ENCODE measurements at regions not wholly inside any gene's neighbourhood (a gene's known extent, or its start where the extent isn't known, plus 50 kb on each side); places are given as distances from the start of the nearest gene placed in this dataset.

- intact Hi-C loops (cut with DNase I) = no loop called here
- DNase-seq = no peak
- ATAC-seq = no peak
These were observed 85.2 kb upstream of the NPVF start for GRCh38 chr7:25313526-25313925.

GRCh38 chr7:25314094-25314730, 85.9 kb upstream of the NPVF start:
- DNase-seq (no peak), ATAC-seq (no peak)
- intact Hi-C loops (cut with DNase I) = no loop called here

GRCh38 chr7:25314731-25315267, 86.5 kb upstream of the NPVF start:
- intact Hi-C loops (cut with DNase I) = no loop called here
- peak in 1 of 2 donors; percentile 57 for ATAC-seq
- DNase-seq = no peak

GRCh38 chr7:25316366-25316765, 88.1 kb upstream of the NPVF start:
- DNase-seq (no peak), ATAC-seq (no peak)
- intact Hi-C loops (cut with DNase I) = no loop called here

GRCh38 chr7:25318047-25318446, 89.8 kb upstream of the NPVF start:
- intact Hi-C loops (cut with DNase I) = no loop called here
- ATAC-seq (no peak), DNase-seq (no peak)

- intact Hi-C loops (cut with DNase I) = no loop called here
- ATAC-seq (no peak), DNase-seq (no peak)
These were observed 91.4 kb upstream of the NPVF start for GRCh38 chr7:25319707-25320106.

- ATAC-seq (peak in 1 of 2 donors; percentile 48), DNase-seq (no peak)
- intact Hi-C loops (cut with DNase I) = no loop called here
These were observed 92.5 kb upstream of the NPVF start for GRCh38 chr7:25320791-25321190.

- ATAC-seq (no peak), DNase-seq (no peak)
- intact Hi-C loops (cut with DNase I) = no loop called here
These were observed 93.1 kb upstream of the NPVF start for GRCh38 chr7:25321424-25321823.

- ATAC-seq = no peak
- DNase-seq = no peak
- intact Hi-C loops (cut with DNase I) = no loop called here
These were observed 94.2 kb upstream of the NPVF start for GRCh38 chr7:25322473-25322872.

- intact Hi-C loops (cut with DNase I) = no loop called here
- DNase-seq = no peak
- ATAC-seq = no peak
These were observed 97.0 kb upstream of the NPVF start for GRCh38 chr7:25325186-25325757.

- intact Hi-C loops (cut with DNase I) = no loop called here
- no peak for DNase-seq
- no peak for ATAC-seq
These were observed 98.3 kb upstream of the NPVF start for GRCh38 chr7:25326501-25327156.

- intact Hi-C loops (cut with DNase I) = no loop called here
- DNase-seq (no peak), ATAC-seq (no peak)
These were observed 101.5 kb upstream of the NPVF start for GRCh38 chr7:25329815-25330214.

- no peak for DNase-seq
- no peak for ATAC-seq
- intact Hi-C loops (cut with DNase I) = no loop called here
These were observed 105.1 kb upstream of the NPVF start for GRCh38 chr7:25333296-25333928.

- intact Hi-C loops (cut with DNase I) = no loop called here
- no peak for ATAC-seq
These were observed 119.2 kb upstream of the NPVF start for GRCh38 chr7:25347360-25348066.

GRCh38 chr7:25348104-25348503, 119.8 kb upstream of the NPVF start:
- no peak for DNase-seq
- intact Hi-C loops (cut with DNase I) = no loop called here
- ATAC-seq = no peak

More at GRCh38 chr7:25347360-25348066, 119.2 kb upstream of the NPVF start:
- no peak for DNase-seq

GRCh38 chr7:25349283-25350017, 121.2 kb upstream of the NPVF start:
- ATAC-seq (no peak), DNase-seq (no peak)
- intact Hi-C loops (cut with DNase I) = no loop called here

- intact Hi-C loops (cut with DNase I) = no loop called here
- no peak for ATAC-seq
- no peak for DNase-seq
These were observed 121.8 kb upstream of the NPVF start for GRCh38 chr7:25350041-25350440.

- DNase-seq (no peak), ATAC-seq (no peak)
- intact Hi-C loops (cut with DNase I) = no loop called here
These were observed 123.5 kb upstream of the NPVF start for GRCh38 chr7:25351761-25352160.

GRCh38 chr7:25353196-25353595, 124.9 kb upstream of the NPVF start:
- ATAC-seq = no peak
- intact Hi-C loops (cut with DNase I) = no loop called here

More at GRCh38 chr7:25353196-25353595, 124.9 kb upstream of the NPVF start:
- DNase-seq = no peak

Data from left cardiac atrium (tissue), 4 donors.